Ascending aorta (tissue), 2 donors: ENCODE measurements at regions not wholly inside any gene's neighbourhood (a gene's known extent, or its start where the extent isn't known, plus 50 kb on each side); places are given as distances from the start of the nearest gene placed in this dataset.
"Not testable (repeated sequence)": the region's sequence is repeated elsewhere in the genome, so short reads cannot be mapped to it uniquely, and the experiment has no call there.

Source experiments
- DNase-seq, 2 donors: peaks; one replicate each; pipeline ENCODE4 v3.0.0-alpha.2; 2019; ENCODE audit warnings: low spot score in 2 of 2
- H3K27ac ChIP-seq, 2 donors: fragments of 200-600 bp; sonication (generic); one replicate each; pipeline ENCODE4 v1.5.1; 2016 to 2017; ENCODE audit warnings: mild to moderate bottlenecking in 1 of 2
- H3K27me3 ChIP-seq: fragments of 200-600 bp; sonication (generic); one replicate; pipeline ENCODE4 v1.5.1; 2017
- H3K36me3 ChIP-seq, 2 donors: fragments of 200-600 bp; sonication (generic); one replicate each; pipeline ENCODE4 v1.5.1; 2016
- H3K4me1 ChIP-seq, 2 donors: fragments of 200-600 bp; sonication (generic); one replicate each; pipeline ENCODE4 v1.5.1; 2016 to 2017; ENCODE audit warnings: mild to moderate bottlenecking in 1 of 2
- H3K4me3 ChIP-seq, 2 donors: fragments of 200-600 bp; sonication (generic); one replicate each; pipeline ENCODE4 v1.5.1; 2016 to 2017; ENCODE audit warnings: mild to moderate bottlenecking in 1 of 2
- H3K9me3 ChIP-seq, 2 donors: fragments of 200-600 bp; sonication (generic); one replicate each; pipeline ENCODE4 v1.5.1; 2016
- intact Hi-C: fragments of 100-400 bp; cut with DNase I; formaldehyde crosslinking; loops from one replicate; pipeline ENCODE4 v1.15.1; 2023
- TF ChIP-seq, protein P1 (sequence below), 3 experiments: fragments of 200-600 bp in 2 of 3; fragments of 450-650 bp in 1 of 3; sonication (generic) in 2 of 3; IDR thresholded peaks; one replicate each; pipeline ENCODE4 v1.5.1; 2016 to 2019; ENCODE audit warnings: antibody characterized with exemption in 3 of 3, mild to moderate bottlenecking in 1 of 3, moderate library complexity in 1 of 3

DNA sequence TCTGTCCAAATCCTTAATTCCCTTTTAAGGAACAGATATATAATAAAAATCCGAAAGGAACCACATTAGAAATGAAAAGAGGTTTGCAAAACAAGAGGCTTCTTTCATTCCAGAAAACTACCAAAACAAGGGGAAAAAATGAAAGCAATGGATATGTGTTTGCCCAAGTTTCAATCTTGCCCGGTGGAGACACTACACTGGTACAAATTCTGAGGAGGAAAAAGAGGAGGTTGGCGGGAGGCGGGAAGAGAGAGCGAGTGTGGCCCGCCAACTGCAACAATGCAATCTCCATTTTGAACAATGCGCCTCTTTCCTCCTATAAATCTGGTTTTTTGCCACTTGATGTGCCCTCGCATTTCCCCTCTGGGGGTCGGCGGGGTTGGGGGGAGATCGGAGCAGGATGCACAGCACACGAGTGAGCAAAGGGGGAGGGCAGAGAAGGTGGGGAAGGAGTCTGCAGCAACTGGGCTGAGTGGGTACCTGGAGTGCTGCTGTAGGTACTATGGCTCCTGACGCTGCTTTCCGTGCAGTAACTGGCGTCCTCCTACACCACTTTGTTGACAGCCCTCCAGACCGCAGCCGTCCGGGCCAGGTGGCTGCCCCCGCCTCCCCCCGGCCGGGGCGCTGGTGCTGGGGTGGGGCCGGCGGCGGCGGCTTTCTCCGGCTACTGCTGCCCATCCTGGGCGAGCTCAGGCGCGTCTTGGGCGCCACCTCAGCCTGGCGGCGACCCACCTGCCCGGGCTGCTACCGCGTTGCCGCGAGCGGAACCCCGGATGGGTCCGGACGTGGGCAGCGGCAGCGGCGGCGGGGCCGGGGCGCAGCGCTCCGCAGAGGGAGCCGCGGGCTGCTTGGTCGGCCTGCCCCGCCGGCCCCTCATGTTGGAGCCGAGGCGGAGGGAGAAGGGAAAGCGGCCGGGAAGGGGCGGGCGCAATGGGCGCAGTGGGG is 93.8 kb upstream of the PLEKHM1 start:
- TF ChIP-seq, protein P1, sequence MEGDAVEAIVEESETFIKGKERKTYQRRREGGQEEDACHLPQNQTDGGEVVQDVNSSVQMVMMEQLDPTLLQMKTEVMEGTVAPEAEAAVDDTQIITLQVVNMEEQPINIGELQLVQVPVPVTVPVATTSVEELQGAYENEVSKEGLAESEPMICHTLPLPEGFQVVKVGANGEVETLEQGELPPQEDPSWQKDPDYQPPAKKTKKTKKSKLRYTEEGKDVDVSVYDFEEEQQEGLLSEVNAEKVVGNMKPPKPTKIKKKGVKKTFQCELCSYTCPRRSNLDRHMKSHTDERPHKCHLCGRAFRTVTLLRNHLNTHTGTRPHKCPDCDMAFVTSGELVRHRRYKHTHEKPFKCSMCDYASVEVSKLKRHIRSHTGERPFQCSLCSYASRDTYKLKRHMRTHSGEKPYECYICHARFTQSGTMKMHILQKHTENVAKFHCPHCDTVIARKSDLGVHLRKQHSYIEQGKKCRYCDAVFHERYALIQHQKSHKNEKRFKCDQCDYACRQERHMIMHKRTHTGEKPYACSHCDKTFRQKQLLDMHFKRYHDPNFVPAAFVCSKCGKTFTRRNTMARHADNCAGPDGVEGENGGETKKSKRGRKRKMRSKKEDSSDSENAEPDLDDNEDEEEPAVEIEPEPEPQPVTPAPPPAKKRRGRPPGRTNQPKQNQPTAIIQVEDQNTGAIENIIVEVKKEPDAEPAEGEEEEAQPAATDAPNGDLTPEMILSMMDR (IDR thresholded peaks at IDR 0.05), result no peak
- Histone ChIP-seq H3K36me3 (no peaks in the 10 kb centered on the region), H3K27ac (peak overlapping the region; percentile 65 to 71), H3K4me3 (peak overlapping the region; percentile 81 to 86), H3K9me3 (no peaks in the 10 kb centered on the region), H3K27me3 (no peaks in the 10 kb centered on the region), H3K4me1 (no peaks in the 10 kb centered on the region)
- peak; percentile 24 to 72 for DNase-seq
- intact Hi-C loops, result no loop called here

DNA sequence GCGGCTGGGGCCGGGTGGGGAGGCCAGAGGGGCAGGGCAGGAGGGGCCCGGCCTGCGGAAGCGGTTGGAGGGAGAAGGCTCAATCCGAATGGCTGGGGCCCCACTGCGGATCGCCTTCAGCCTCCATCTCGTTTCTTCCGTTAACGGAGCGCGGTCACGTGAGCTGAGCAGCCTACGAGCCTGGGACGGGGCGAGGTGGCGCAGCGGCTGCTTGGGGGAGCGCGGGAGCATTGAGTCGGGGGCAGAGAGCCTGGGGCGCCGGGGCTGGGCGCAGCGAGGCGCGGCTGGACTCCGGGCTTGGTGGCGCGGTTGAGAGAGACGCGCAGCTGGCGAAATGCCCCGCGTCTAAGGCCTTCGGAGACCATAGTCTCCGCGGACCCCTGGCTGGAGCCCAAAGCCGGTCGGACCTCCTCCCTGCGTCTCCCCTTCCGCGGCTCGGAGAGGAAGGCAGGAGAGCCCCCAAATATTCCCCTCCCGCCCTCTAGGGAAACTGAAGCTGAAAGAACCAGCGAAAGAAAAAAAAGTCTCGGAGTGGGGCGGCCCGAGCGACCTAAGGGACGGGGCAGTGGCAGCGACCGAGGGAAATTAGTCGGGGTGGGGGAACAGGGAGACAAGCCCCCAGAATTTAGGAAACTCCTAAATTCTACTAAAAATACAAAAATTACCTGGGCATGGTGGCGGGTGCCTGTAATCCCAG is 94.7 kb upstream of the PLEKHM1 start:
- intact Hi-C loops, H3K9me3 ChIP-seq, H3K4me1 ChIP-seq, H3K36me3 ChIP-seq, H3K27me3 ChIP-seq: not testable (repeated sequence)
- TF ChIP-seq, protein P1 (IDR thresholded peaks at IDR 0.05), result peak in 1 of 3 experiments; percentile 27
- DNase-seq, result peak; percentile 59 to 89
- Histone ChIP-seq H3K4me3 (peak overlapping the region; percentile 81 to 86), H3K27ac (peak overlapping the region; percentile 65 to 71)

DNA sequence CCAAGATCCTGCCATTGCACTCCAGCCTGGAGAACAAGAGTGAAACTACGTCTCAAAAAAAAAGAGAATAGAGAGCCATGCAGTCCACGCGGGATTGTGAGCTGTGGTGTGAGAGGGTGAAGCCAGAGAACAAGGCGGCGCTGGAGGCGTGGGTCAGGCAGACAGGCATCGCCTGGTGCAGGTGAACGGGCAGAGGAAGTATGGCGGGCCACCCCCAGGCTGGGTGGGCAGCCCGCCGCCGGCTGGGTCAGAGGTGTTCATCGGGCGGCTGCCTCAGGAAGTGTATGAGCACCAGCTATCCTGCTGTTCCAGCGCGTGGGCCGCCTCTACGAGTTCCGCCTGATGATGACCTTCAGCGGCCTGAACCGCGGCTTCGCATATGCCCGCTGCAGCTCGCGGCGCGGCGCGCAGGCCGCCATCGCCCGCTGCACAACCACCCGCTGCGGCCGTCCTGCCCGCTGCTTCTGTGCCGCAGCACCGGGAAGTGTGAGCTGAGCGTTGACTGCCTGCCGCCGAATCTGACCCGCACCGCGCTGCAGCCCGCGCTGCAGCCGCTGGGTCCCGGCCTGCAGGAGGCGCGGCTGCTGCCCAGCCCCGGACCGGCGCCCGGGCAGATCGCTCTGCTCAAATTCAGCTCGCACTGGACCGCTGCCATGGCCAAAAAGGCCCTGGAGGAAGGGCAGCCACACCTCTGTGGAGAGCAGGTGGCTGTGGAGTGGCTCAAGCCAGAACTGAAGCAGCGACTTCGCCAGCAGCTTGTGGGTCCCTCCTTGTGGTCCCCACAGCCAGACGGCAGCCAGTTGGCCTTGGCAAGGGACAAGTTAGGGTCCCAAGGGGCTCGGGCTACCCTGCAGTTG is 95.5 kb upstream of the PLEKHM1 start:
- peak overlapping the region; percentile 81 to 86 for H3K4me3 ChIP-seq
- H3K4me1 ChIP-seq, intact Hi-C loops, DNase-seq, H3K27me3 ChIP-seq, H3K9me3 ChIP-seq, H3K36me3 ChIP-seq: not testable (repeated sequence)
- TF ChIP-seq, protein P1 (IDR thresholded peaks at IDR 0.05), result peak in 2 of 3 experiments; percentile 25 to 31
- peak overlapping the region in 1 of 2 donors; percentile 71 for H3K27ac ChIP-seq

DNA sequence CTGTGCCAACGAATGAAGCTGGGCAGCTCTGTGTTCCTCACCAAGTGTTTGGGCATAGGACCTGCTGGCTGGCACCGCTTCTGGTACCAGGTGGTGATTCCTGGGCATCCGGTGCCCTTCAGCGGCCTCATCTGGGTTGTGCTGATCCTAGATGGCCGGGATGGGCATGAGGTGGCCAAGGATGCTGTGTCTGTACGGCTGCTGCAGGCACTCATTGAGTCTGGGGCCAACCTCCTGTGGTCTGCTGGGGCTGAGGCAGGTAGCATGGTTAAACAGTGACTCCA is 96.1 kb upstream of the PLEKHM1 start:
- DNase-seq, H3K36me3 ChIP-seq, H3K9me3 ChIP-seq, intact Hi-C loops, H3K4me1 ChIP-seq, H3K27me3 ChIP-seq: not testable (repeated sequence)
- Histone ChIP-seq H3K4me3 (peak overlapping the region in 1 of 2 donors; percentile 86), H3K27ac (peak overlapping the region in 1 of 2 donors; percentile 71)

DNA sequence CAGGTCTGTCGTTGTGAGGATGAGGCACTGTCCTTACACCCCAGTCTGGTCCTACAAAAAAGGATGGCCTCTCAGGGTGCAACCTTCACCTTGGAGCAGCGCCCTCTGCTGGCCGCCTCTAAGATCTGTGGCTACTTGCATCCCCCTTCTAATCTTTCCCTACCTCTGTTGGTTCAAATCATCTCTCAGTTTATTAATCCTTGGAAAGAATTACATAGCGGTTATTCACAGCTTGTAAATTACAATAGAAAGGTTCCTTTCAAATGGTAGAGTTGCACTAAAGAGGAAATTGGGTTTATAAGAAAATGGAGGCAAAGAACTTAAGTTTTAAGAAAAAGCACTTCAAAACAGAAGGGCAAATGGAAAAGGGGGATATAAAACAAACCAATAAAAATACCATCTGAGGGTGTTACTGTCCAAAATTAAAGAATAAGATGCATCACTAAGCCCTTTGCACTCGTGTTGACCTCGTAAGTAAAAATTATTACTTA is 102.0 kb upstream of the PLEKHM1 start:
- H3K27me3 ChIP-seq, intact Hi-C loops, H3K36me3 ChIP-seq, H3K4me1 ChIP-seq, H3K4me3 ChIP-seq, H3K9me3 ChIP-seq, H3K27ac ChIP-seq: not testable (repeated sequence)
- TF ChIP-seq, protein P1 (IDR thresholded peaks at IDR 0.05), result peak; percentile 61 to 73 (median 69)
- peak in 1 of 2 donors; percentile 81 for DNase-seq

DNA sequence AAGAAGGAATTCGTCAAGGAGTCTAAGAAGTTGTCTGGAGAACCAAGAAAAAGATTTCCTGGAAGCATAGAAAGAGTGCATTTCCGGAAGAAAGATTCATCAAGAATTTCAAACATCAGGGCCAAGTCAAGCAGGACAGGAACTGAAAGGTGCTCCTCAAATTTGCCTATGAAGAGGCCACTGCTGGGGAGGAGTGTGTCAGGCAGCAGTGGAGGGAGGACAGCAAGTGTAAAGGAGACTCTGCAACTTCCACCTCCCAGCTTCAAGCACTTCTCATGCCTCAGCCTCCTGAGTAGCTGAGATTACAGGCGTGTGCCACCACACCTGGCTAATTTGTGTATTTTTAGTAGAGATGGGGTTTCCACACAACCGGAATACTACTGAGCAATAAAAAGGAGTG is 105.8 kb upstream of the PLEKHM1 start:
- intact Hi-C loops, result not testable (repeated sequence)

DNA sequence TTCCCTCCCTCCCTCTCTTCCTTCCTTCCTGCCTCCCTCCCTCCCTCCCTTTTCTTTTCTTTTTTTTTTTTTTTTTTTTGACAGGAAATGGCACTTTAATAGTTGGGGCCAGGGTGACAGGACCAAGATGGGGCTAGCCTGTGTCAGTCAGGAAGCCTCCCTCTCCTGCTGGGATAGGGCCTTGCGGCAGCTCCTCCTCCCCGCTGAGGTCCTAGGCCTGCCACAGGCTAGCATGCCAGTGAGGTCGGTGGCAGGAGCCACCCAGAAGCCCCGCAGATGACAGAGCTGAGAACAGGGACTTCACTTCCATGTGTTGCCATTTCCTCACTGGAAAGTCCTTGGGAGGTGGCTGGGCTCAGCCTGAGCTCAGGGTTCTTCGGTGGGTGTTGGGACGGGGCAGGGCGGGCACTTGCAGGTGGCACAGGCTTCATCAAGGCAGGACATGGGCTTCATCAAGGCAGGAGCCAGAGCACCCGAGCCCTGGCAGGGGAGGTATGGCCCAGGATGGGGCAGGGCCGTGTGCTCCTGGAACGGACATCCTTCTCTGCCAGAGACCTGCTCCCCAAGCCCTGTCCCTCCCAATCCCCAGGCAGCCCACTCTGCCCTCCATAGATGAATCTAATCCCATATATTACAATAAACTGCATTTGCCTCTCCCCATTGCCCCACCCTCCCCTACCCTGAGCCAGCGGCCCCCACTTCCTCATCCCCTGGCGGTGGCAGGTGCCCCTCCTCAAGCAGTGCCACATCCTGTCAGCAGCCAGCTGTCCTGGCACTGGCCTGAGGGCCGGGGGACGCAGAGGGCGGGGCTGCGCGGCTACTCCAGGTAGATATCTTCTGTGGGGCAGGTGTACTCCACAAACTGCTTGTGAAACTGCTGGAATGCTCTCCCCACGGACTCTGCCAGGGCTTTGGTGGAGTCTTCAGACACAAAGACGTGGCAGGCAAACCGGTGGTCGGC is 109.8 kb upstream of the PLEKHM1 start:
- H3K4me3 ChIP-seq, H3K36me3 ChIP-seq, H3K4me1 ChIP-seq, H3K9me3 ChIP-seq, H3K27ac ChIP-seq, DNase-seq, intact Hi-C loops, H3K27me3 ChIP-seq: not testable (repeated sequence)

More for the DNA sequence above, 105.8 kb upstream of the PLEKHM1 start:
- H3K9me3 ChIP-seq, DNase-seq, H3K27ac ChIP-seq, H3K36me3 ChIP-seq, H3K27me3 ChIP-seq, H3K4me3 ChIP-seq, H3K4me1 ChIP-seq: not testable (repeated sequence)

DNA sequence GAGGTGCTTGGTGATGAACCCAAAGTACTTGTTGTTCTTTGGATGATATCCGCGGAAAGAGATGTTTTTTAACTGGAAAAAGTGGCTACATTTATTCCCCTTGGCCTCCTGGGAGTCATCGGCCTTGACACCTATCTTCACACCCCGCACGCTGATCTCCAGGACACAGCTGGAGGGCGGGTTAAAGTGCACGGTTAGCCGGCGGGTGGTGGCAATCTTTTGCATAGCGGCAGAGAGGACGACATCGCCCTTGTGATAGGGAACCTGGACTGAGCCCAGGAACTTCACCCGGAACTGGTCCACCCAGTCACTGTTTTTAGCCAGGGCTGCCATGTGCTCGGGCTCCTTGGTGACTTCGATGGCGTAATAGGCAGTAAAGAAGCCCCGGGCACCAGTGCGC is 110.5 kb upstream of the PLEKHM1 start:
- intact Hi-C loops, DNase-seq, H3K4me3 ChIP-seq: not testable (repeated sequence)

More for the DNA sequence above, 110.5 kb upstream of the PLEKHM1 start:
- H3K36me3 ChIP-seq, H3K4me1 ChIP-seq, H3K27me3 ChIP-seq, H3K9me3 ChIP-seq, H3K27ac ChIP-seq: not testable (repeated sequence)
